Left renal pelvis (tissue), 4 donors: ENCODE measurements at regions not wholly inside any gene's neighbourhood (a gene's known extent, or its start where the extent isn't known, plus 50 kb on each side); places are given as distances from the start of the nearest gene placed in this dataset.
"Not testable (repeated sequence)": the region's sequence is repeated elsewhere in the genome, so short reads cannot be mapped to it uniquely, and the experiment has no call there.

ENCODE experiments used
- DNase-seq, 4 donors: peaks; one replicate each; pipeline ENCODE4 v3.0.0-alpha.2; 2013; ENCODE audit warnings: low read depth in 4 of 4, low spot score in 3 of 4

GRCh38 chr2:117607202-117607601 lies 207.3 kb upstream of the DDX18 start:
- no peak for DNase-seq

GRCh38 chr2:117613101-117613500 lies 201.4 kb upstream of the DDX18 start:
- DNase-seq: no peak

GRCh38 chr2:117614296-117614695 lies 200.2 kb upstream of the DDX18 start:
- no peak for DNase-seq

- DNase-seq: no peak
Measured at GRCh38 chr2:117614823-117615534, 199.5 kb upstream of the DDX18 start.

GRCh38 chr2:117618607-117619006 lies 195.9 kb upstream of the DDX18 start:
- DNase-seq: no peak

- DNase-seq: no peak
Measured at GRCh38 chr2:117621326-117621725, 193.2 kb upstream of the DDX18 start.

GRCh38 chr2:117623175-117623574 lies 191.3 kb upstream of the DDX18 start:
- not testable (repeated sequence) for DNase-seq

GRCh38 chr2:117631152-117631945 lies 183.1 kb upstream of the DDX18 start:
- no peak for DNase-seq

- DNase-seq: no peak
Measured at GRCh38 chr2:117635481-117635880, 179.0 kb upstream of the DDX18 start.

GRCh38 chr2:117639401-117639800 lies 175.1 kb upstream of the DDX18 start:
- DNase-seq: no peak

- no peak for DNase-seq
Measured at GRCh38 chr2:117644403-117644802, 170.1 kb upstream of the DDX18 start.

GRCh38 chr2:117645458-117645857 lies 169.0 kb upstream of the DDX18 start:
- no peak for DNase-seq

GRCh38 chr2:117646099-117646498 lies 168.4 kb upstream of the DDX18 start:
- DNase-seq: no peak

GRCh38 chr2:117646872-117647271 lies 167.6 kb upstream of the DDX18 start:
- no peak for DNase-seq

GRCh38 chr2:117656546-117656945 lies 157.9 kb upstream of the DDX18 start:
- no peak for DNase-seq

GRCh38 chr2:117661619-117662018 lies 152.9 kb upstream of the DDX18 start:
- DNase-seq: no peak

GRCh38 chr2:117674172-117674571 lies 140.3 kb upstream of the DDX18 start:
- DNase-seq: no peak

- no peak for DNase-seq
Measured at GRCh38 chr2:117679952-117680351, 134.5 kb upstream of the DDX18 start.

- no peak for DNase-seq
Measured at GRCh38 chr2:117684919-117685318, 129.6 kb upstream of the DDX18 start.

GRCh38 chr2:117686699-117687098 lies 127.8 kb upstream of the DDX18 start:
- DNase-seq: no peak

- DNase-seq: no peak
Measured at GRCh38 chr2:117691595-117691994, 122.9 kb upstream of the DDX18 start.
